Stimulated activated CD8-positive, alpha-beta memory T cell treated with anti-CD3 and anti-CD28 coated beads, Interleukin-12 subunit alpha, Interleukin-12 subunit beta, amount 100 ng/mL, for 4 hours (primary cell): ENCODE measurements at regions not wholly inside any gene's neighbourhood (a gene's known extent, or its start where the extent isn't known, plus 50 kb on each side); places are given as distances from the start of the nearest gene placed in this dataset.
"Not testable (repeated sequence)": the region's sequence is repeated elsewhere in the genome, so short reads cannot be mapped to it uniquely, and the experiment has no call there.

Source experiments
- DNase-seq: peaks from one replicate; pipeline ENCODE4 v3.0.0-alpha.2; 2020; ENCODE audit warnings: low read depth

DNA sequence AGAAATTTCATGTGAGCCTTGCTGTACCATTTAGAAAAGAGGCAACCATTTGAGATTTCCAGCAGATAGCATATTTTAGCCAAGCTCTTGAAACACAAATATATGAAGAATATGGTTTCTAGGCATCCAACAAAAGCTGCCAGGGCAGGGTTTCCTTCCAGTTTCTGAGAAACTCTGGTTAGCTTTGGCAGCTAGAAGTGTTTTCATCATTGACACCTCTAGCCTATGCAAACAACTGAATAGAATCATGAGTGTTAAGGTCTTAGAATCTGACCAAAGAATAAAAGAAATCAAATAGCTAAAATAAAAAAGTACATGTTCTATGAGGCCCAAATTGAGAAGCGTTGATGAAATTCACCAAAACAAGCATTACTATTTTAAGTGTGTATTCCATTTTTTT is 188.1 kb downstream of the TMEM167A start:
- DNase-seq = no peak

GRCh38 chr5:82886911-82887310 is 190.3 kb downstream of the TMEM167A start:
- DNase-seq = no peak

GRCh38 chr5:82885627-82886389 is 191.4 kb downstream of the TMEM167A start:
- DNase-seq = no peak

DNA sequence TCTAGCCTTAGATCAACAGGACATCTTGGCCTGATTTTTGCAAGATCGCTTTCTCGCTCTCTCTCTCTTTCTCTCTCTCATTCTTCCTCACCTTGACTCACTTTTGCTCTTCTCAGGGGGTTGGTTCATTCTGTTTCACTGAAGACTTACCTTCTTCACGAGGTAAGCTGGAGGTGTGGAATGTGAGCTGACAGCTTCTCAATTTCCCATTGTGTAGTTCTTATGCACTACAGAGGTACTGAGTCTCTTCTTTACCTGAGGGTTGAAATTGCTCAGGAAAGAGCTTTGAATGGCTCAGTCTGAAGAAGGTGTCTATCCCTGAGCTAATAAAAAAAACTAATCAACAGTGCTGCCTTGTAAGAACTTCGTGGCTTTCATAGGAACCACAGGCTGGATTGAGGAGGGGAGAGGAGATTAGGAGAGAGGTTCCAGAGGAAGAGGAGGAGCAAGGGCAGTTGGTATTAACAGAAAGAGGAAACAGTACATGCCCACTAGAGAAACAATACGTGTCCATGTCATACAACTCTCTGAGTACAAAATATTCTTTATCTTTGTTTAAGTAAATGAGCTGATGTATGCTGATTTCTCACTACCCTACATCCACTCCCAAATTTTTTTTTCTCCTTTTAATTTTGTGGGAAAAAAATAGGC is 192.2 kb downstream of the TMEM167A start:
- no peak for DNase-seq

GRCh38 chr5:82882316-82882715 is 194.9 kb downstream of the TMEM167A start:
- DNase-seq = no peak

GRCh38 chr5:82881571-82882174 is 195.5 kb downstream of the TMEM167A start:
- no peak for DNase-seq

DNA sequence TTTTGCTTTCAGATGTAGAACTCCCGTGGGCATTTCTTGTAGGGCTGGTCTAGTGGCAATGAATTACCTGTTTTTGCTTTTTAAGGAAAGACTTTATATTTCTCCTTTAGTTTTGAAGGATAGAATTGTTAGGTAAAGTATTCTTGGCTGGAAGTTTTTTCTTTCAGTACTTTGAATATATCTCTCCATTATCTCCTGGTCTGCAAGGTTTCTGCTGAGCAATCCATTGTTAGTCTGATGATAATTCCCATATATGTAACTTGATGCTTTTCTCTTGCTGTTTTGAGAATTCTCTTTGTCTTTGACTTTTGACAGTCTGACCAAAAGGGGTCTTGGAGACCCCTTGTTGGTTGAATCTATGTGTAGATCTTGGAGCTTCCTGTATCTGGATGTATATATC is 198.1 kb downstream of the TMEM167A start:
- DNase-seq = no peak

GRCh38 chr5:82873452-82873851 is 203.7 kb downstream of the TMEM167A start:
- DNase-seq = no peak

- DNase-seq = not testable (repeated sequence)
Observed at GRCh38 chr5:82872321-82873288, 204.6 kb downstream of the TMEM167A start.

- DNase-seq = no peak
Observed at GRCh38 chr5:82865625-82866024, 211.6 kb downstream of the TMEM167A start.

- no peak for DNase-seq
Observed at GRCh38 chr5:82863266-82863665, 213.9 kb downstream of the TMEM167A start.

GRCh38 chr5:82862711-82863110 is 214.5 kb downstream of the TMEM167A start:
- DNase-seq = no peak

GRCh38 chr5:82862261-82862660 is 214.9 kb downstream of the TMEM167A start:
- DNase-seq = no peak

GRCh38 chr5:82861701-82862100 is 215.5 kb downstream of the TMEM167A start:
- DNase-seq = no peak

- no peak for DNase-seq
Observed at GRCh38 chr5:82859451-82860140, 217.6 kb downstream of the TMEM167A start.

DNA sequence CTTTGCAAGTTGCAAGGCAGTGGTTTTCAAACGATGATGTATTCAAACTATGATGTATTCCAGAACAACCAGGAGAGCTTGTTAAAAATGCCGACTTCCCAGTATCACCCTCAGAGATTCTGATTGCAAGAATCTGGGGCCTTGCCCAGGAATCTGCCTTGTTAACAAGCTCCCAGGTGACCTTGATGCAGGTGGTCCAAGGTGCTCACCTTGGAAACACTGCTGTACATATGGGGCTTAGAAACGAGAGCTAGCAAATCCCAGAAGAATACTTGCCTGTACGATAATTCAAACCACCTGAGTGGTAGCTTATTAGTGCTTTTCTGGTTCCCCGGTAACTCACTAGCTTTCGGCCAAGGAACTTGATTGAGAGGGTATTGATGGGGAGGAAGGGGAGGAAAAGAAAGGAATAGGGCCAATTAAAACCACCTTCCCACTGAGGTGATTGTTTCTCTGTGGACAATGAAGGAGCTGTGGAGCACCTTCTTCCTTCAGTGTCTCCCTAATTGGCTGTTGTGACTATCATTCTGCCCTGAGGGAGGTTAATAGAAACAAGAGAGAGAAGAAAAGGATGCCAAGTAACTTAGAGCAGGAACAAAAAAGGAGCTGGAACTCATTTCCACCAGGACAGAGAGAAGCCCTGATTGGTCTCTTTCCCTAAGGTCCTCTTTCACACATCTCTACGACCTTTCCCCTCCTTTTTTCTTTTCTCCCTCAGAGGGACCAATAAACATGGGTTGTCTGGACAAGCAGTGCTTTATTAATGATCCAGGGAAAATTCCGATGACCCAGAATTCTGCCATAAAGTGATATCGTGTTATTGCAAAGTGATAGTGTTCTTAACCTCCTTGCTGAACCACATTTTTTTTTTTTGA is 218.8 kb downstream of the TMEM167A start:
- no peak for DNase-seq

DNA sequence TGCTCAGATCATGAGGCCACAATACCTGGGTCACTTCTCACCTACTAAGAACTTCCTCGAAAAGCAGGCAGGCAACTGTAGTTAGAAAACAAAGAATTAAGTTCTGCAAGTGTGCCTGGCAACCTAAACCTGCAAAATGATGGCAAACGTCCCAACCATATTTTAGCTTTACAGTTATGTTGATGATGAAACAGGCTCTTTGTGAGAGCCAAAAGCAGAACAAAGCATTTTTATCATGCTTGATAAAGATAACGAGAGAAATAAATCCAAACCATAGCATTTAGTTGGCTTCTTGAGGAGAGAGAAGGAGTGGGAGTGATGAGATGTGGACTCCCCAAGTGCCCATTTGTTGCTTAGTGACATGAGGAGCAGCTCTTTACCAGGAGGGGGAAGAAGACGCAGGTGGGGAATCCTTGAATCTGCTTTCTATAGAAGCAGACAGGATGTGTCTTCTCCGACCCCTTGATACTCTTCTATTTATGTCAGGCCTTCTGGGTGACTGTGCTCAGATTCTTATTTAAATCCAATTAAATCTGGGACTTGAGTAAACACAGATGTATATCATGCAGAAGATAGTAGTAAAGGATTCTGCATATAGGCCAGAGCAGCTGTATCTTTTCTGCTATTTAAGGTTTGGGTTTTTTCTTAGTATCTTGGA is 221.2 kb downstream of the TMEM167A start:
- no peak for DNase-seq

GRCh38 chr5:82854956-82855355 is 222.2 kb downstream of the TMEM167A start:
- no peak for DNase-seq

DNA sequence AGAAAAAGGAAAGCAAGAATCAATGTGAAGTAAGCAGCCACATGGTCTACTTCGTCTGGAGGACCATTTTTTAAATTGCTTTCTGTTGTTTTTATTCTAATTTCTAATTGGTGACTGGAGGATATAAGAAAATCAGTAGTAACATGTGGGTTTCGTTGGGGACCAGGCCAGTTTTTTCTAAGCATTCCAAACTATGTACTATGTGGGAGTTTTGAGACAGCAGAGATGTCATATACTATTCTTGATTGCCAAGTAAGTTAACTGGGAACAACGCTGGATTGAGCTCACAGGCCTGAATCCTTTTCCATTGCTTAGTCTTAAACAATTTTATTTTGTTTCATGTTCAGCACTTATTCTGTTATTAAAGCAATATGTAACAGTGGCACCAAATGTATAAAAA is 225.7 kb downstream of the TMEM167A start:
- no peak for DNase-seq

DNA sequence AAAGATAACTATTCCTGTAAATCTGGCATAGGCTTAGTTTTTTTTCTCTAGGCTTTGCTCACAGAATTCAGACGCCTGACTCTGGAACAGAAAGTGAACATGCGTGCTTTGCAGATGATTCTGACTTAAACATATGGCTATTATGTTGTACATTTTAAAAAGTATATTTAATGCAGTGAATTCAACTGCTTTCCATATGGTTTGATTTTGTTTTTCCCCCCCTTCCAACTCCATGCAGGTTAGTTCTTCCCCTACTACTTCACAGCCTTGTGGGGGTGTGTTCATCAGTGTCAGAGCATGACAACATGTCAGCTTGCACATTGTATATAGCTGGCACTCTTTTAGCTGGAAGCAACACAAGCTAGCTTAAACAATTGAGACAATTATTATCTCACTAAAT is 226.8 kb downstream of the TMEM167A start:
- no peak for DNase-seq
